Uterus (tissue), 2 donors: ENCODE measurements at regions not wholly inside any gene's neighbourhood (a gene's known extent, or its start where the extent isn't known, plus 50 kb on each side); places are given as distances from the start of the nearest gene placed in this dataset.

ENCODE experiments used
- CTCF ChIP-seq, 4 experiments: fragments of 200-600 bp in 2 of 4; fragments of 450-650 bp in 2 of 4; sonication (generic) in 2 of 4; IDR thresholded peaks; one replicate each; pipeline ENCODE4 v1.5.1; 2016 to 2019; ENCODE audit warnings: antibody characterized with exemption in 4 of 4, mild to moderate bottlenecking in 2 of 4, moderate library complexity in 1 of 4
- POLR2A ChIP-seq, 2 donors: fragments of 450-650 bp; IDR thresholded peaks; one replicate each; pipeline ENCODE4 v1.6.1; 2016; ENCODE audit warnings: antibody characterized with exemption in 2 of 2, mild to moderate bottlenecking in 1 of 2, moderate library complexity in 1 of 2

- TF ChIP-seq CTCF (IDR thresholded peaks at IDR 0.05) (no peak), POLR2A (IDR thresholded peaks at IDR 0.05) (no peak)
These were observed 204.8 kb downstream of the TMEM161B start for GRCh38 chr5:88063813-88064212.
